CD4-positive, alpha-beta T cell treated with Interleukin-15 for 4 hours (primary cell): ENCODE measurements at regions not wholly inside any gene's neighbourhood (a gene's known extent, or its start where the extent isn't known, plus 50 kb on each side); places are given as distances from the start of the nearest gene placed in this dataset.
A peak's percentile ranks its signal among the peaks of the same experiment; 100 is the strongest.
"Not testable (repeated sequence)": the region's sequence is repeated elsewhere in the genome, so short reads cannot be mapped to it uniquely, and the experiment has no call there.

Experiments
- DNase-seq: peaks from one replicate; pipeline ENCODE4 v3.0.0-alpha.2; 2020; ENCODE audit warnings: low spot score

- DNase-seq: no peak
Measured at GRCh38 chr3:177338697-177339219, 141.5 kb upstream of the TBL1XR1 start.

GRCh38 chr3:177339220-177339703 lies 142.0 kb upstream of the TBL1XR1 start:
- DNase-seq: not testable (repeated sequence)

GRCh38 chr3:177340243-177340830 lies 143.1 kb upstream of the TBL1XR1 start:
- DNase-seq: no peak

- DNase-seq: no peak
Measured at GRCh38 chr3:177341736-177342419, 144.6 kb upstream of the TBL1XR1 start.

GRCh38 chr3:177343122-177343625 lies 145.9 kb upstream of the TBL1XR1 start:
- DNase-seq: no peak

GRCh38 chr3:177345049-177345972 lies 148.0 kb upstream of the TBL1XR1 start:
- peak; percentile 84 for DNase-seq

DNA sequence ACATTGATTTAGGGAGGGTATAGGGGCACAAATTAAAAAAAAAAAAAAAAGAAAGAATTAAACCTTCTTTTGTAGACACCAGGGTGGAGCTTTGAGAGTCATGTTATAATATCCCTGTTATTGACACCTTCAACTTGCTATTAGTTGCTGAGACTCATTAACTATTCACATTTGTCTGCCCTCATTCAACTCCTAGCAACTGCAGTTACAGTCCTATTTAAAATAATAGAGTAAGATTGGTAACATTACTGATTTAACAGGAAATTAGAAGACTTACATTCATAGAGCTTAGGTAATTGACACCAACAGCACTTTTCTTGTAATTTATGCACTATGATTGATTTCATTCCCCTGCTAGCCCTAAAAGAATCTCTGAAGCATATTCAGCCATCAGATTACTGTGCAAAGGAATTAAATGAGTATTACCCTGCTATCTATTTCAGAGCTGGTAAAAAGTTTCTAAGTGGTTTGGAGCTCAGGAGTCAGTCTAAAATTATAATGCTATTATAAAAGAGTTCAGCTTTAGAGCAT lies 148.8 kb upstream of the TBL1XR1 start:
- DNase-seq: no peak

DNA sequence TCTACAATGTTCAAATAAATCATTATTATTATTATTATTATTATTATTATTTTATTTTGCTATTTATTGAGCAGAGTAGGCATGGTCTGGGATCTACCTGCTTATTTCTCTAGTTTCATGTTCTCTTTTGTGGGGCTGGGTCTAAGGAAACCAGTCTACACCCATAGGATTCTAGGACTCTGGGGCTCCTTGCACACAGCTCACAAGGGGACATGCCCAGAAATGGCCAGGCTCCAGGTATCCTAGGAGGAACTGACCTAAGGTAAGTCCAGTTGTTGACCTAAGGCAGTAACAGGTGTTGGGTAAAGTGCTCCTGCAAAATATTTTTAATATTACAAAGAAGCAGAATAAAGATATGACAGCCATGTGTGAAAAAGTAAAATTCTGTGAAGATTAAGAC lies 149.6 kb upstream of the TBL1XR1 start:
- DNase-seq: no peak

DNA sequence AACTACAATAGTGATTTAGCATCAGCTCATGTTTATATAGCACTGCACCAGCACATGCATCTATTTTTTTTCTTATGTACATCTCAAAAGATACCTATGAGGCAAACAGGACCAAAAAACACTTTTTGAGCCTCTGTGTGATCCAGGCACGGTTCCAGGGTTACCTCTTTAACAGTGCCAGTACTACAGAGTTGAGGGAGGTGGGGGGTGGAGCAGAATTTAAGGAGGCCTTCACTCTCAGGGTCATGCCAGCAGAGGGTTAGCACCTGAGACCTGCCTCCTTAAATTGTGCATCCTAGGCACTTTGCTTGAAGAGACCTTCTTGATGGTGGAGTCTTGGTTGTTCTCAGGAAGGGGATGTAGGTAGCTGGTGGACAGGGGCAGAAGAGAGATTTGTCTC lies 150.3 kb upstream of the TBL1XR1 start:
- no peak for DNase-seq

DNA sequence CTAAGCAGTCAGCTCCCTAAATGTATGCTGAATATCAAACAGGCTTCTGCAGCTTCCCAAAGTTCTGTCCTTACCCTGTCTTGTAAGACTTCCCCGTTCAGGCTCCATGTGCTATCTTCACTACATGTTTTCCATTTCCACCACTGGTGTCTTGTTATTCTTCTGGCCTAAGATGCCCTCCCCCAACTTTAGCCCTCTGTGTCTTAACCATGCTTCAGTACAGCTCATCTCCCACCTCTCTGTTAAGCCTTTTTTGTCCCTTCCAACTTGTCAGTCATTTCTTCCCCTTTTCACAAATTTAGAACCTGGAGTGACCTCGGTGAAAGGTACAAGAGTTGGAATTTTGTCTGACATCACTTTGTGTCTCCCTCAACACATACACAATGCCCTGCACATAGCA lies 151.7 kb upstream of the TBL1XR1 start:
- no peak for DNase-seq

DNA sequence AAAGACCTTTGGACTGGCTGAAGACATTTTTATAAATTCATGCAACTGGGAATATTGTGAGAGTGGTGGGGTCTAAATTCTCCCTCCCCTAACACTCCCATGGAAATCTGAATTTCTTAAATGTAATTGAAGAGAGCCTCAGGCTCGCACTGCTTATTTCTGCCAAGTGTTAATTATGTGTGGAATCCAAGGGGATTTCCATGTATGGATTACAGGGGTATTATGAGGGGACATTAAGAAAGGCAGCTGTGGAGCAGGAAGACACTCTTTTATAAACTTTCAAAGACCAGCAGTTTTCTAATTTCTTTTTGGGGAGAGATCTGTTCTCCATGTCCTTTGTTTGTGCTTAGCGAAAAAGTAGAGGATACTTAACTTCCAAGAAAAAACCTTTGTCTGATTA lies 152.1 kb upstream of the TBL1XR1 start:
- DNase-seq: no peak

GRCh38 chr3:177350121-177350520 lies 152.8 kb upstream of the TBL1XR1 start:
- DNase-seq: no peak

DNA sequence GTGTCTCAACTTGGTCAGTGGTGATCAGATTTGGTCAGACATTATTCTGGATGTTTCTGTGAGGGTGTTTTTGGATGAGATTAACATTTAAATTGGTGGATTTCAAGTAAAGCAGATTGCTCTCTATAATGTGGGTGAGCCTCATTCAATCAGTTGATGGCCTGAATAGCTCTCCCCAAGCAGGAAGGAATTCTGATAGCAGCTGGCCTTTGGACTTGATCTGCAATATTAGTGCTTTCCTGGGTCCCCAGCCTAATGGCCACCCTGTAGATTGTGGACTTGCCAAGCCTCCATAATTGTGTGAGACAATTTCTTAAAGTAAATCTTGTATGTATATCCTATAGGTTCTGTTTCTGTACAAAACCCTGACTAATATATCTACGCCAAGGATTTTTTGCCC lies 153.9 kb upstream of the TBL1XR1 start:
- DNase-seq: no peak

GRCh38 chr3:177351757-177352158 lies 154.5 kb upstream of the TBL1XR1 start:
- no peak for DNase-seq

- no peak for DNase-seq
Measured at GRCh38 chr3:177352424-177352823, 155.1 kb upstream of the TBL1XR1 start.

GRCh38 chr3:177353140-177353539 lies 155.9 kb upstream of the TBL1XR1 start:
- no peak for DNase-seq

GRCh38 chr3:177353879-177354278 lies 156.6 kb upstream of the TBL1XR1 start:
- DNase-seq: not testable (repeated sequence)

DNA sequence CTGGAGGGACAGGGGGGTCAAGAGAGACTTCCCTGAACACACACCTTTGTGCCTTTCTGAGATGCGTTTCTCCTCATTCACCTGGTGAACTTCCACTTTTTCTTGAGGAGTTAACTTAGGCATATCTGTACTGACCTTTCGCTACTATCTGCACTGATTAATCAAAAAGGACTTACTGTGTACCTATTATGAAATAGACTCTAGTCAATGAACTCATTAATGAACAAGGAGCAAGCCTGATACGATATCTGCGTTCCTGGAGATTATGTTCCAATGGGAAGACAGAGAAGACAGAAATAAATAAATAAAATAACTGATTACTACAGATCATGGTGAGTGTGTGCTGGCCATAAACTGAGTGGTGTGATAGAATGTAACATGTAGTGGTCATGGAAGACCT lies 157.2 kb upstream of the TBL1XR1 start:
- no peak for DNase-seq

GRCh38 chr3:177356113-177356512 lies 158.8 kb upstream of the TBL1XR1 start:
- DNase-seq: no peak

- no peak for DNase-seq
Measured at GRCh38 chr3:177356952-177357351, 159.7 kb upstream of the TBL1XR1 start.

GRCh38 chr3:177357352-177358090 lies 160.2 kb upstream of the TBL1XR1 start:
- no peak for DNase-seq
